GM18519 (cell line): ENCODE measurements at regions not wholly inside any gene's neighbourhood (a gene's known extent, or its start where the extent isn't known, plus 50 kb on each side); places are given as distances from the start of the nearest gene placed in this dataset.

Experiments used
- ATAC-seq: cut with Tn5 transposase; IDR thresholded peaks from one replicate; pipeline ENCODE4 v1.9.1; 2021; ENCODE audit warnings: mild to moderate bottlenecking, moderate library complexity; ENCODE audit not compliant: unreplicated experiment, low FRiP score

DNA sequence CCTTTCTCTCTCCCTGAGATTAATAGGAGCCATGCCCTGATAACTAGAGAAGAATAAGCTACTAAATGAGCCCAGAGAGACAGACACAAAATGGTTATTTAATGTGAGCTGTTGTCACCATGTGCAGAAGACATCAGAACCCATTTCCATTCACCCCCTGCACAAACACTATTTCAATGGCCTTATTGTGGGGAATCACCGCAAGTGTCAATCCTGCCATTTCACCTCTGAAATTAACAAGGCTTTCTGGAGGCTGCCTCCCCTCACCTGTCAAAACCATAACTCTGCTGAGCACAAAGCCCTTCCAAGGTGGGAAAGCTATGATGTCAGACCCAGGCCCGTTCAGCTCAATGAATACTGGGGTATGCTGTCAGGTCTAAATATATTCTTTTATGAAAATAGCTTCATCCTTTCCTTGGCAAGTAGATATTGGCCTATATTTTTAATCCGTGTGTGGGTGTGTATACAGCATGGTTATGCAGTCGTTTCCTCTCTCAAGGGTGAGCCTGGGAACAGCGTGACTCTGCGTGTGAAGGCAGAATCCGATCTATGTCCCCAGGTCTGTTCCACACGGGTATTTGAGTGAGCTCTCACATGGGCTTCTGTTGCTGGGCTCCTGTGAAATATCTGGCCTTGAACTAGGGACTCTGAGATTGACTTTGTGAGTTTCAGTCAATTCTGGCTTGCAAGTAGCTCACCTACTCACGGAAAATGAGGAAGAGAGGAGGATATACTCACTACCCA is 266.3 kb downstream of the FBXW7 start:
- ATAC-seq: no peak

DNA sequence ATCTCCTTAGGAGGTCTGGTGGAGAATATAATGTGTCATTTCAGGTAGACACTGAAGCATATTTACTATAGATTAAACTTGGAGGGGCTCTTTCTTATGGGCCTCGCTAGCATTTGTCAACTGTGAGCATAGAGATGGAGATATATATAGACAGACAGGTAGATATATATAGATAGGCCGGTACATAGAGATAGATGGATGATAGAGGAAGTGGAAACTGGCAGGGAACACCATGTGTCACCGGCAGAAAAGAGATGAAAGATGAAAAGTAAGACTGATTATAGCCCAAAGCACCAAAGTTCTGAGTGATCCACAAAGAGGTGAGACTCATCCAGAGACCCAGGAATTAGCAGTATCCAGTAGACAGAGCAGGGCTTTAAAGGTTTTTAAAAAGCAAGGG is 268.1 kb downstream of the FBXW7 start:
- no peak for ATAC-seq

DNA sequence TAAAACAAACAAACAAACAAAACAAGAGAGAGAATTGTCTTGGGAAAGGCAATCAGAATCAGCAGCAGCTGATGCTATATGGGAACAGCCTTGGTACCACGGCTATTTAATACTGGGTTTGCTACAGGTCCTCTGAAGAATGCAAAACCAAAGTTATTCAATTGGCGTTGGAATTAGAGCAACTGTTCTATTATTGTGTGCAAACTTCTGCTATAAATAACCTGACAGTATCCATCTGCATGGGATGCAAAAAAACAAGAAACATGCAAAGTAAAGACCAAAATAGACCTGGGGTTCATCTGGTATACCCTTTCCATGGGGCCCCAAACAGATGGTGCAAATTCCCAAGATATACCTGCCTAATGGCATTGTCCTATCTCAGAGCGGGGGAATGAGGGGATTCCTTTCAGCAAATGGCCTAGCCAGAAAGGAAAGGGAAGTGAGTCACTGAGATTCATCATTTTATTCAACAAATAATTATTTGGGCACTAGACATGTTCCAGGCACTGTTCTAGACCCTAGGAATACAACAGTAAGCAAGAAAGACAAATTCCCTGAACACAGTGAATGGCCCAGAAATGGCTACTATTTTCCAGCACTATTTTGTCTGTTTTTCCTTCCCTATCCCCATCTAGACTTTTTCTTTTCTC is 268.9 kb downstream of the FBXW7 start:
- ATAC-seq: no peak

GRCh38 chr4:152265149-152265621 is 270.7 kb downstream of the FBXW7 start:
- no peak for ATAC-seq

DNA sequence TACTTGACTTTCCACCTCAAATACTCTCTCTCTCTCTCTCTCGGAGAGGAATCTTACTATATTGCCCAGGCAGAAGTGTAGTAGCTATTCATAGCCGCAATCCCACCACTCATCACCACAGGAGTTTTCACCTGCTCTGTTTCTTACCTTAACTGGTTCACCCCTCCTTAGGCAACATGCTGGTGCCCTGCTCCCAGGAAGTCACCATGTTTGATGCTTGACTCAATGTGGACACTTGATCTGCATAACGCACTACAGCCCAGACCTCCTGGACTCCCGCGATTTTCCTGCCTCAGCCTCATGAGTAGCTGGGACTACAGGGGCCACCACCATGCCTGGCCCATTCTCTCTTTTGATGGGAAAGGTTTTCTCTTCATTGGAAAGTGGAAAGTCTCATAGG is 271.8 kb downstream of the FBXW7 start:
- ATAC-seq: no peak

DNA sequence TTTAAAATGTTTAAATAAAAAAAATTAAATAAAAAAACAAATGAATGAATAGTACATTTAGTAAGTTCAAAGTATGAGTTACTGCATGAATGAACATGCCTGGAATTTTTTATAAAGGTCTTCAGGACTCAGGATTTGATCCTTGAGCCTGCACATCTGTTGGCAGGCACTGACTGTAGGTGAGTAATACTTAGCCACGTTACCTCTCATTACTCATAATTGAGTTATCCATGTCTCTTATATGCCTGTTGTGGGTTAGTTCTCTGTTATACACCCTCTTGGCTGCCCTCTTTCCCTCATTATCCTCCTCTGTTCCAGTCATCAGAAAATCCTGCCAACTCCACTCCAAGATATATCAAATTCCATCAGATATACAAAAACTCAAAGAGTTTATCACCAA is 276.0 kb downstream of the FBXW7 start:
- ATAC-seq: no peak

DNA sequence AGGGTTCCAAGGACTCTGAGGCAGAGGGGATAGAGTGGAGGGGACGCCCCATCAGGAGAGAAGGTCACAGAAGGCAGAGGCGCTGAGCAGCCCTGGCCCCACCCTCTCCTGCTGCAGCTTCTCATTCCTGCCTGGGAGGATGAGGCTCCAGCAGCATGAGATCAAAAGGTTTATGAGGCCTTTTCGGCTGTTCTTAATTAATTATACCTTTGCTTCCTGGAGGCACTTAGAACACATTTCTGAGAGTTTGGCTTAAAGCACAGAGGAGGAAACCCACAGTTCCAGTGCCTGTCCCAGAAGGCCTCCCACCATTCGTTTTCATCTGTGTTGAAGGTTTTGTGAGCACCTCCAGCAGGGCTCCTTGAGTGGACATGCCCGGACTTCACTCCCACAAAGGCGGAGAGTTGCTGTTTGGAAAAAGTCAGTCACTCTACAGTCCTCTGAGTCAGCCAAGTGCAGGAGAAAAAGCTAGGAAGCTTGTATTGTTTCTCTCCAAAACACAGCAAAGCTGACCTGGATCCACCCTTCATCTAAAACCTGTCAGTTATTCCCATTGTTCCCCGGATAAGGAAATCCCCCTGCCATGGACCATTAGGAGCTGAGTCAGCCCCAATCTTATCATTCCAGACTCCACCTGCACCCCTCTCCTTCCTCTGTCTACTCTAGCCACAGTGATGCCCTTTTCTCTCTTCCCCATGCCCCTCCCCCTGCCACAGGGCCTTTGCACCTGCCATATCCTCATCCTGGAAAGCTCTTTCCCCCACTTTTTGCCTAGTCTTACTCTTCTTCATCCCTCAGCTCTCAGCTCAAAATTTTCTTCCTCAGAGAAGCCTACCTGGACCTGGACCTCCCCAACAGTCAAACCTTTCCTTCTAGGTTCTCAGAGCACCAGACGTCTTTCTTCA is 276.8 kb downstream of the FBXW7 start:
- no peak for ATAC-seq

DNA sequence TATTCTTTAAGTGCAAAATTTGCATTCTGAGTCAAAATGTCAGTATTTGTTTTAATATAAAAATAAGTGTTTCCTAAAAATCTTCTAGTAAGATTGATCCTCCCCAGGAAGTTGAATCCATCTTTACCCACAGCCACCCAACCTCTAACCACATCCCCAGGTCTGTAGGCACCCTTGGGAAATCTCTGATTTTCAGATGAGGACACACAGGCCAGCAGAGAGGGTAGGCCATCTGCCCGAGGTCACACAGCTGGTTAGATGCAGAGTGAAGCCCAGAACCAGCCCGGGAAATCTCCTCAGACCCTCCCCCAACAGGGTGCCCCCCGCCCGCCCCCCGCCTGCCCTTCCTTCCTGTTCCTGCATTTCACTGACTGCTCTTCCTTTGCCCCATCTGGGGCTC is 277.5 kb downstream of the FBXW7 start:
- no peak for ATAC-seq

DNA sequence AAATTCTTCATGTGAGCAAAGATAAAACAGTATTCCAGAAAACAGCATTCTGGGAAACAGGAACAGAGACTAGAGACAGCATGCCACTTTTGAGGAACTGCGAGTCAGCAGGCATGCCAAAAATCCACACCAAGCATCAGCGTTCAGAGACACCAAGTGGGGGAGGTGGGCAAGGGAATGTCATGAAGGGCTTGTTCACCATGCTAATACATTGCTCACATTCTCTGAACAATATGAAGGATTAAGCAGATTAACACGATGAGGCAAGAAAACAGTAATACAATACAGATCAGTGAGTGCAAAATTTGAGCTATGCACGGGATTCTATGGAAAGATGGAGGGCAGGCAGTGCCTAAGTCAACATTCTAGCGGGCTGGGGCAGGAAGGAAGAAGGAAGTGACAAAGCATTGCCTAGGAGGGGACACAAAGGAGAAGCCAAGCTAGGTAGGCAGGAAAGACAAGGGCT is 278.3 kb downstream of the FBXW7 start:
- ATAC-seq: no peak

DNA sequence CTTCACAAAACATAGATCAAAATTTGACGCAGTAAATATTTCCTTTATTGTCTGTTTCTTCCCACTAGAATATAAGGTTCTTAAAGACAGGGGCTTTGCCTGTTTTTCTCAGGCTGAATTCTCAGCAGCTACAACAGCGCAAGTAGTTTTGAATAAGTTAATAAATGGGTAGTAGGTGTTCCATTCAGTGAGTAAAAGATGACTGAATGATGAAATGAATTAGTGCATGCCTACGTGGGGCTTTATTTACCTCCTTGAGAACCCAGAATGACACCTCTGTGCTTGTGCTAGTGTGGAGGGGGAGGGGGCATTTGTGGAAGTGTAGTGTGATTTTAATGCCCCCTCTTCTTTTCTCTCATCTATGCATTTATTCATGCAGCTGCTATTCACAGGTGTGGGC is 278.9 kb downstream of the FBXW7 start:
- ATAC-seq: no peak

GRCh38 chr4:152255437-152255836 is 280.5 kb downstream of the FBXW7 start:
- peak; percentile 92 for ATAC-seq

- ATAC-seq: no peak
Measured at GRCh38 chr4:152248347-152248746, 287.5 kb downstream of the FBXW7 start.

- no peak for ATAC-seq
Measured at GRCh38 chr4:152247271-152247975, 288.5 kb downstream of the FBXW7 start.

GRCh38 chr4:152246659-152247058 is 289.2 kb downstream of the FBXW7 start:
- ATAC-seq: no peak

GRCh38 chr4:152245680-152246079 is 290.2 kb downstream of the FBXW7 start:
- no peak for ATAC-seq

GRCh38 chr4:152244659-152245058 is 291.2 kb downstream of the FBXW7 start:
- no peak for ATAC-seq

- no peak for ATAC-seq
Measured at GRCh38 chr4:152243896-152244595, 291.8 kb downstream of the FBXW7 start.

- no peak for ATAC-seq
Measured at GRCh38 chr4:152243206-152243605, 292.7 kb downstream of the FBXW7 start.

- no peak for ATAC-seq
Measured at GRCh38 chr4:152240232-152240631, 295.7 kb downstream of the FBXW7 start.

- ATAC-seq: no peak
Measured at GRCh38 chr4:152239216-152239615, 296.7 kb downstream of the FBXW7 start.
